HG03520 (cell line): ENCODE measurements at regions not wholly inside any gene's neighbourhood (a gene's known extent, or its start where the extent isn't known, plus 50 kb on each side); places are given as distances from the start of the nearest gene placed in this dataset.
"Not testable (repeated sequence)": the region's sequence is repeated elsewhere in the genome, so short reads cannot be mapped to it uniquely, and the experiment has no call there.

Experiments used
- ATAC-seq: cut with Tn5 transposase; IDR thresholded peaks from one replicate; pipeline ENCODE4 v1.9.1; 2021; ENCODE audit warnings: mild to moderate bottlenecking, moderate library complexity; ENCODE audit not compliant: unreplicated experiment

DNA sequence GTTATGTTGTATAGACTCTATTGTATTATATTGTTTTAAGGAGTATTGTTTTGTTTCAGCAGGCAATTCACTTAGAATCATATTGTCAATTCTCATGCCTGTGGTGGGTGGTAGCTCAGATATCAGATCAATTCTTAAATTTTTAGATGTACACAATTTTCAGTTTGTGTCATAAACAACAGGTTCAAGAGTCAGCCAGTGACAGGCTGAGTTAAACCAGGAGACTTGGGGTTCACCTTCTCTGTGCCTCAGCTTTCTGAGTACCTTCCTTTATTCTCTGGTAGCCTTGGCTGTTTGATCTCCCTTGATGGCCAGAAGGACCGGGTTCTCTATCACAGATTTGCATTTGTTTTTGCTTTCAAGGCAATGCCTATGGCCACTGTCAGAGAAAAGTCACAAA lies 199.9 kb upstream of the KCNMB2 start:
- no peak for ATAC-seq

DNA sequence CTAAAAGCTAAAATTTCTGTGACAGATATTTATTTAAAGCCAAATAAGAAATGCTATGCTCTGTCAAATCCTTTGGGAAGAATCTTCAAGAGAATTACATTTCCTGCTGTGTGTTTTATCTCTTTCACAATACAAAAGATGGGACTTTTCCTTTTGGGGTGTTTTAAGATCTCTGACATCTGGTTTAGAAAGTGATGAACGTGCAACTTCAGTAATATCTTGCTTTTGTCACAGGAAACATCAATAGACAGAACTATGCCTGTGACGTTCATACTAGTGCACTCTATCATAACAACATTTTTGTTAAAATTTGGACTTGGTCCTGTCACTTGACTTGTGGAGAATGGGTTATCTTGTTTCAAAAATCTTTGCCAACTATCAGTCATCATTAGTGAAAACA lies 195.7 kb upstream of the KCNMB2 start:
- no peak for ATAC-seq

DNA sequence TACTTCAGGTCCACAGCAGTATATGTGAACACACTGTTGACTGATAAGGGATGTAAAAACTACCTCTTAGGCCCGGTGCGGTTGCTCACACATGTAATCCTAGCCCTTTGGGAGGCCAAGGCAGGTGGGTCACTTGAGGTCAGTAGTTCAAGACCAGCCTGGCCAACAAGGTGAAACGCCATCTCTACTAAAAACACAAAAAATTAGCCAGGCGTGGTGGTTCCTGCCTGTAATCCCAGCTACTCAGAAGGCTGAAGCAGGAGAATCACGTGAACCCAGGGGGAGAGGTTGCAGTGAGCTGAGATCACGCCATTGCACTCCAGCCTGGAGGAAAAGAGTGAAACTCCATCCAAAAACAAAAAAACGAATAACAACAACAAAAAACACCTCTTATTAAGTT lies 194.6 kb upstream of the KCNMB2 start:
- ATAC-seq = no peak

DNA sequence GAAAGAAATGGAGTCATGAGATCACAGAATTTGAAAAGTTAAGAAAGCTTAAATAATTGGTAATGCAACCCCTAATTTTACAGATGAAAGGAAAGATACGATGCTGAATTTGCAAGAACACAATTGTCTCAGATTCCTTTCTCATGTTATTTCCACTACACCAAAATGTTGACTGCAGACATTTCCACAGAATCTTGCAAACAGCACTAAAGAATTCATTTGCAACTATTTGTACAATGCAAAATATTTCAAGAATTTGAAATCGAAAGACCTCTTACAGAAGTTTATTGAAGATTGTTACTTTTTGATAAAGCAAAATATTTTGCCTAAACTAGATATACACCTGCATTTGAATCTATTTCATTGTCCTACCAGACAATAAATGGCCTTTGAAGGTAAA lies 194.1 kb upstream of the KCNMB2 start:
- no peak for ATAC-seq

DNA sequence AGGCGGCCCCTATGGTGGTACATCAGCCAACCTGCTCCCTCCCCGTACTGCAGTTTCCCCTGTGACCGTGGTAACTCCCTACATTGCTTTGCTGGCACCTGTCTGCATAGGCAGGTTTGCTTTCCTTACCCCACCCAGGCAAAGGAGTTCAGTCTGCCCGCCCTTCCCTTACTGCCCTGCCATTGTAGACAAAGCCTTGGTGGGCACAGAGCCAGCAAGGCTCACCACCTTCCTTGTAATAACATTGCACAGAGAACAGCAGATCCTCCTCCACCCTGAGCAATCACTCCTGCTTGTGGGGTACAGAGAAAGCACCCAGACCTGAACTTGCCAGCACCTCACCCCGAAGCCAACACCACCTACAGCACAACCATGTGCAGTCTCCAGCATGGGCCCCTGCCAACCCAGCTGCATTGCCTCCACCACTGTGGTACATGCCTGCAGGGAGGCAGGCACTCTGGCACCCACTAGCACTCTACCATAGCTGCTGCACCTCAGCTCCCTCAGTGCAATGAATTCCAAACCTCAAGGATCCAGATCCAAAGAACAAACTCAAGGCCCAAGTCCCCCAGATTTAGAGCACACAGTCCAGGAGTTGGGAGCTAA lies 192.7 kb upstream of the KCNMB2 start:
- no peak for ATAC-seq

DNA sequence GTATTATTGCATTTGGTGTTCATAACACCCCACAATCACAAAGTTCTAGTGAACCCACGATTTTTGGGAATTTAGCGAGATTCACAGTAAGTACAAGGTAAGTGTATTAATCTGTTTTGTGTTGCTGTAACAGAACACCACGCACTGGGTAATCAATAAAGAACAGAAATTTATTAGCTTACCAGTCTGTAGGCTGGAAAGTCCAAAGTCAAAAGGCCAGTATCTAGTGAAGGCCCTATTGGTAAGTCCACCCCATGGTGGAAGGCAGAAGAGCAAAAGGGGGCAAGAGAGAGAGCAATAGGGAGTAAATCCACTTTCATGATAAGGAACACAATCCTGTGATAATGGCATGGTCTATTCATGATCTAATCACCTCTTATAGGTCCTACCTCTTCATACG lies 190.3 kb upstream of the KCNMB2 start:
- no peak for ATAC-seq

DNA sequence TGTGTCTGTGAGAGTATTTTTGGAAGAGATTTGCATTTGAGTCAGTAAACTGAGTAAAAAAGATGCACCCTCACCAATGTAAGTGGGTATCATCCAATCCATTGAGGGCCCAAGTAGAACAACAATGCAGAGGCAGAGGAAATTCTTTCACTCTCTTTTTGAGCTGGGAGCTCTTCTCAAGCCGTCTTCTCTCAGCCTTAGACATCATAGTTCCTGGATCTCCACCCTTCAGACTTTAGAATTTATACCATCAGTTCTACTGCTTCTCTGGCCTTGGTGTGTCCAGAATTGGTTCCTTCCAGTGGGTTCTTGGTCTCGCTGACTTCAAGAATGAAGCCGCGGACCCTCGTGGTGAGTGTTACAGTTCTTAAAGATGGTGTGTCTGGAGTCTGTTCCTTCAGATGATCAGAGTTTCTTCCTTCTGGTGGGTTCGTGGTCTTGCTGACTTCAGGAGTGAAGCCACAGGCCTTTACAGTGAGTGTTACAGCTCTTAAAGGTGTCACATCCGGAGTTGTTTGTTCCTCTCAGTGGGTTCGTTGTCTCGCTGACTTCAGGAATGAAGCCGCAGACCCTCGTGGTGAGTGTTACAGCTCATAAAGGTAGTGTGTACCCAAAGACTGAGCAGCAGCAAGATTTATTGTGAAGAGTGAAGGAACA lies 187.5 kb upstream of the KCNMB2 start:
- ATAC-seq = not testable (repeated sequence)

DNA sequence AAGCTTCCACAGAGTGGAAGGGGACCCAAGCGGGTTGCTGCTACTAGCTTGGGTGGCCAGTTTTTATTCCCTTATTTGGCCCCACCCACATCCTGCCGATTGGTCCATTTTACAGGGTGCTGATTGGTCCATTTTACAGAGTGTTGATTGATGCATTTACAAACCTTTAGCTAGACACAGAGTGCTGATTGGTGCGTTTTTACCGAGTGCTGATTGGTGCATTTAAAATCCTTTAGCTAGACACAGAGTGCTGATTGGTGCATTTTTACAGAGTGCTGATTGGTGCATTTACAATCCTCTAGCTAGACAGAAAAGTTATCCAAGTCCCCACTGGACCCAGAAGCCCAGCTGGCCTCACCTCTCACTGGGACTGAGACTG lies 187.0 kb upstream of the KCNMB2 start:
- ATAC-seq = not testable (repeated sequence)

DNA sequence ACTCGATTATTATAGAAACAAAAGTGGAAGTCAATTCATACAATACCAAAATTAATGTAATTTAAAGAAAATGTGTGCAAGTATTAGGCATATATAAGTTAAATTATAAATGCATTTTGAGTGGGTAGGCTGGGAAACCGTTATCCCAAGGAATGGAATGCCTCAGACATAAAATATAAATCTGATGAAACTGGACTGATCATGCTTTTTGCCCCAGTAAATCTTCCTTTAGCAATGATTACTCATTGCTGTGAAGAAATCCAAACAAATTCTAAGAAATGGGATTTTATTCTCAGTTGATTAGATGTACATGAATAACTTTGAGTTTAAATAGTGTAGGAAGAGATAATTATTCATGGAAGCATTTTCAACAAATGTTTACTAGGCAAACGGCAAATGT lies 185.5 kb upstream of the KCNMB2 start:
- ATAC-seq = no peak

DNA sequence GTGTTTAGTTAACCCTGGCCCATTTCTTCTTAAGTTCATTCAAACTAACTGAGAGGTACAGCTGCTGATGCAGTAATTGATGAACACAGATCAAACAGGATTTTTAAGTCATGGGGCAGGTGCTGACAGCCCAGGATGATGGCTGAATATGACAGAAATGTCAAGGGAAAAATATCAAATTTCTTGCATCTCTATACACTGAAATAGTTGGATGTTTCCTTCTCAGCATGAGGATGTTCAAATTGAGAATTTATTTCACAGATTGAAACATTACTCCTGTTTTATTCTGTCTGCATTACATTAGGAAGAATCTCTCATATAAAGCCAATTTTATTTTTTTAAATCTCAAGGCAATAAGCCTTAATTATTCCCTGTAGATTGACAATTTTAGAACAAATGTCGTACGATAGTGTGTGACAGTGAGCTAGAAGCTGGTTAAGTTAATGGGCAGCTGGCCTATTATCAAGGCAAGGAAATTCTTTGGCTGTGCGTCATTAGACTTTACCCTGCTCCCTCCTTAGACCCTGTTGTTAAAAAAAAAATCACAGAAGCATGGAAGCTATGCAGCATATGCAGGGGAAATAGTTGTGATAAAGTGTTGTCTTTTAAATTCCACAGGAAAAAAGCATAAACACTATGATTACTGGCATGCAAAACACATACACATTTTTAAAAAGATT lies 183.8 kb upstream of the KCNMB2 start:
- ATAC-seq = no peak

DNA sequence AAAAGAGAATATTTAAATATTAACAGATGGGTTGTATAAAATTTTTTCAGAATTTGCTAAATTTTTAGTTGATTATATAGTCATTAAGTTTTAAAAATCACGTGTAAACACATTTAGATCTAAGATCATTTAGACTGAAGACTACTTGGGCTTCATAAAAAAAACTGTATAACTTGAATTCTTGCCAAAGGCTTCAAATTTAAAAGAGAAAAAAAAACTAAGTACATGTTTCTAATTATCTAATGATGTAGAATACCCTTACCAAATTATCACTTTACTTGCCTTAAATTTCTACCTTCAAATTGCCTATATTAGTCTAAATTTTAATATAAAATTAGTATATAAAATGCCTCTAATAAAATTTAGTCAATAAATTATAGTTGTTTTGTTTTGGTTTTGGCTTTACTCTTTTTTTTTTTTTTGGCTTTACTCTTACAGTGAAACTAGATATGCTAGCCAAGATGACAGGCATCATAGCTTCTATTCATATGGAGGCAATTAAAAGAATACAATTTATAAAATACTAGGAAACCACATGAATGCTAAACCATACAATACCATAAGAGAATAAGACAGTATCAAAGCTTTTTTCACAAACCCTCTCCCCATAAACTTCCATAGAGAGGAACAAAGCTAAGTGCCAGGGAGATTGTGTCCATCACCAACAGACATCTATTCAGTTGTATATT lies 183.1 kb upstream of the KCNMB2 start:
- no peak for ATAC-seq

DNA sequence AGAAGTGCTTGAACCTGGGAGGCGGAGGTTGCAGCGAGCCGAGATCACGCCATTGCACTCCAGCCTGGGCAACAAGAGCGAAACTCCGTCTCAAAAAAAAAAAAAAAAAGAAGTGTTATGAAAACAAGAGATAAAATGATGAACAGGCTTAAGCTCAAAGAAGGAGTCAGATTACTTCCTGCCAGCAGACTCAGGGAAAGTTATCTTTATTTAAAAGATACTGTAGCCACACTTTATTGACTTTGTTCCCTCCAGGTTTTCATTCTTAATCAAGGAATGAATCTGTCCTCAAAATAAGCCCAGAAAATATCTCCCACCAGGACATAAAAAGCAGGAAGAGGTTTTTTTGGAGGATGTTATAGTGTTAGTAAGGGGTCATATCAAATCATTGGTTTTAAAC lies 176.5 kb upstream of the KCNMB2 start:
- ATAC-seq = no peak

DNA sequence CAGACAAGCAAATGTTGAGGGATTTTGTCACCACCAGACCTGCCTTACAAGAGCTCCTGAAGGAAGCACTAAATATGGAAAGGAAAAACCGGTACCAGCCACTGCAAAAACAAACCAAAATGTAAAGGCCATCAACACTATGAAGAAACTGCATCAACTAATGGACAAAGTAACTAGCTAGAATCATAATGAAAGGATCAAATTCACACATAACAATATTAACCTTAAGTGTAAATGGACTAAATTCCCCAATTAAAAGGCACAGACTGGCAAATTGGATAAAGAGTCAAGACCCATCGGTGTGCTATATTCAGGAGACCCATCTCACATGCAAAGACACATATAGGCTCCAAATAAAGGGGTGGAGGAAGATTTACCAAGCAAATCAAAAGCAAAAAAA lies 173.2 kb upstream of the KCNMB2 start:
- ATAC-seq = not testable (repeated sequence)

DNA sequence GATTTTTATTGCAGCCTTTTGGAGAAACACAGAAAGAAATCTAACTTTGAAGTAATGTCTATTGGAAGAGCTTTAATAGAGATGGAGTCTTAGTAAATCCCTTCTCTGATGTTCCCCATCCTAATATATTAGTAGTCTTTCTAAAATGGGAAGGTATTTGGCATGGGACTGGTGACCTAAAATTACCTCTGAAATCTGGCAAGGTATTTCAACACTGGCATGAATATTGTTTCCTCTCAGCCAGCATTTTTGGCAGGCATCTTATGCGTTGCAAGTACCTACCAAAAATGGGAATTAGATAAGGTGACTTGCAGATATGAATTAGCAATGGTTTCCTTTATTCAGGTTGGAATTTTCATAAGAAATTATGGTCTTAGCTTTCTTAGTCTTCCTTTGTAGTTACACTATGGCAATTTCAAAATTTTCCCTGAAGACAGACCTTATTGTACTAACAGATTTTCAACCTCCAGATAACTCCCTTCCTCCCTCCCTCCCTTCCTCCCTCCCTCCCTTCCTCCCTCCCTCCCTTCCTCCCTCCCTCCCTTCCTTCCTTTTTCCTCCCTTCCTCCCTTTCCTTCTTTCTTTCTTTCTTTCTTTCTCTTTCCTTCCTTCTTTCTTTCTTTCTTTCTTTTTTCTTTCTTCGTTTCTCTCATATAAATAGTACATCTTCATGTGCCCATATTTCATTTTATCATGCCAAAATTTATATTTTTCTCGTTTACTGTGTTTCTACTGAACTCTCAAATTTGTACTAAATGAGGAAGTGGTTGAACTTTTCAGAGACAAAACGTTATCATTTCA lies 168.2 kb upstream of the KCNMB2 start:
- no peak for ATAC-seq

DNA sequence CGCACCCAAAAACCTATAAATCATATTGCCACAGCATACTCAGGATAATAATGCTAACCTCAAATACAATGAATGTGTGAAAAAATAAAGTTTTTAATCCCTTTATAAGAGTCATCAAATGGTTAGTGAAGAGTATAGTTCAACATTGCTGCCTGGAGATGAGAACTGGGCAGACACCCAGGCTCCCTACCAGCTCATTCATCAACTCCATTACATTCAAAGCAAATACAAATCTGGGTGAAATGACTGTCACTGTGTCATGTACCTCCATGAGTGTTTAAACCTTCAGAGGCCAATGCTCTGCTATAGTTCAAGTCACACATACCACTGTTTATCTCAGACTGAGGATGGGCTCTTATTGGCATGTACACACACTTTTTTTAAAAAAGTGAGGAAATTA lies 167.2 kb upstream of the KCNMB2 start:
- no peak for ATAC-seq

DNA sequence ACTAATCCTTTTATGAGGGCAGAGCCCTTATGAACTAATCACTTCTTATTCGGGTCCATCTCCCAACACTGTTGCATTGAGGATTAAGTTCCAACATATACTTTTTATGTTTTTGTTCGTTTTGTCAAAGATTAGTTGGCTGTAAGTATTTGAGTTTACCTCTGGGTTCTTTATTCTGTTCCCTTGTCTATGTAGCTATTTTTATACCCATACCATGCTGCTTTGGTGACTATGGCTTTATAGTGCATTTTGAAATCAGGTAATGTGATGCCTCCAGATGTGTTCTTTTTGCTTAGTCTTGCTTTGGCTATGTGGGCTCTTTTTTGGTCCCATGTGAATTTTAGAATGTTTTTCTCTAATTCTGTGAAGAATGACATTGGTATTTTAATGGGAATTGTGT lies 166.4 kb upstream of the KCNMB2 start:
- no peak for ATAC-seq

DNA sequence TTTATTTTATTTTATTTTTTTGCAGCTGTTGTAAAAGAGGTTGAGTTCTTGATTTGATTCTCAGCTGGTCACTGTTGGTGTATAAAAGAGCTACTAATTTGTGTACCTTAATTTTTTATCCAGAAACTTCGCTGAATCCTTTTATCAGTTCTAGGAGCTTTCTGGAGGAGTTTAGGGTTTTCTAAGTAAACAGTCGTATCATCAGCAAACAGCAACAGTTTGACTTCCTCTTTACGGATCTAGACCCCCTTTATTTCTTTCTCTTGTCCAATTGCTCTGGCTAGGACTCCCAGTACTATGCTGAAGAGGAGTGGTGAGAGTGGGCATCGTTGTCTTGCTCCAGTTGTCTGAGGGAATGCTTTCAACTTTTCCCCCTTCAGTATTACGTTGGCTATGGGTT lies 165.8 kb upstream of the KCNMB2 start:
- no peak for ATAC-seq

DNA sequence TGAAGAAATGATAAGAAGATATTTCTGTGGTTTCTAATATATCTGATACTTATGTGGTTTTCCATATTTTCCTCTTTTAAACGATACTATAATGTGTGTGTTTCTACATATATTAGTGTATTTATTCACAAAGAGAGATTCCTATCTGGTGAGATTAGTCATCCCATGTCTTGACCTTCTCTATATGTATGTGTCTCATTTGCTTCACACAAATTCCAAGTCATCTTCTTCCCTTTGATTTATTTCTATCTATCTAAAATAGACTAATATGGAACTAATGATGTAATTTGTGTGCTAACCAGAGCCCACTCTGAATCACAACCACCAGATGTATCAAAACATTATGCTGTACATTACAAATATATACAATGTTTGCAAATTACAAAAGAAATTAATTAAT lies 154.7 kb upstream of the KCNMB2 start:
- ATAC-seq = no peak

DNA sequence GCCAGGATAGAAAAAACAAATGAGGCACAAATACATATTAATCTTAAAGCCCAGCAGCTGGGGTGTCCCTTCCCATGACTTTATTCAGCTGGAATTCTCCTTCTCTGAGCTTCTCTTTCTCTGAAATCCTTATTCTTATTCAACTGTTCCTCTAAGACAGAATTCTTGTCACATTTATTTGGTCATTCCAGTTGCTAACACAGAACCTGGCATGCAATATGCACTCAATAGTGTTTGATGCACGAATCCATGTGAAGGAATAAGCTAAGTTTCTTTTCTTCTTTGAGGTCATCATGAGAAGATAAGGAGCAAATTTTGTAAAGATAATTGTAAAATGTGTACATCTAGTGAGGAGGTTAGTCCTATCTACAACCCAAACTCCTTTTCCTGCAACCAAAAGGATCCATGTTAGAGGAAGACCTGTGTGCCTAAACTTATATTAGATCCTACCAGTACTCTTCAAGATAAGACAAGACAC lies 154.2 kb upstream of the KCNMB2 start:
- no peak for ATAC-seq

DNA sequence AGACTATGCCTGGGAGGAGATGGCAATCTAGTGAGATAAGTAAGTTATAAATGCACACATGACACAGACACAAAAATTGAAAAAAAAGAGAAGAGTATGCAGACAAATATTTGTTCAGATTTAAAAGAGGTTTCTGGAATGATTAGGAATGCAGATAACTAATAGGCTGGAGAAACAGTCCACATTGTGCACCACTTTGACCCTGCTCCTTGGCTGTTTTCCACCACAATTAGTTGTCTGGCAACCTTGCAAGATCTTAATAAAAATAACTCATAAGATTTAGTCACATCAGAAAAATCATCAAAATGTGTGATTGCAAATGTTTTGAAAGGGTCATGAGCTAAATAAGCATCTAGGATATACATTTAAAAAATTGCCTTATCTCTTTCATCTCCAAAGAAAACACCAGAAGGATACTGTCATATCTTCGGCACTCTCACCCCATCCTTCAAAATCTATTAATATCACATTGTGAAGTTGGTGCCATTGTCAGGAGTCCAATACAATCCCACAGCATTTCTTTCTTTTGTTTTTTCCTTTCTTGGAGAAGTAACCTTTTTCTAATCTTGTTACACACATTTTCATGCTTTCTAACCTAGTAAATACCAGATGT lies 153.7 kb upstream of the KCNMB2 start:
- no peak for ATAC-seq
